COLO668 (cell line): ENCODE measurements at regions not wholly inside any gene's neighbourhood (a gene's known extent, or its start where the extent isn't known, plus 50 kb on each side); places are given as distances from the start of the nearest gene placed in this dataset.
"Not testable (repeated sequence)": the region's sequence is repeated elsewhere in the genome, so short reads cannot be mapped to it uniquely, and the experiment has no call there.

Experiments used
- DNase-seq: peaks from one replicate; lab custom pipeline; 2025; ENCODE audit not compliant: unreplicated experiment; lab: John Stamatoyannopoulos, UW

DNA sequence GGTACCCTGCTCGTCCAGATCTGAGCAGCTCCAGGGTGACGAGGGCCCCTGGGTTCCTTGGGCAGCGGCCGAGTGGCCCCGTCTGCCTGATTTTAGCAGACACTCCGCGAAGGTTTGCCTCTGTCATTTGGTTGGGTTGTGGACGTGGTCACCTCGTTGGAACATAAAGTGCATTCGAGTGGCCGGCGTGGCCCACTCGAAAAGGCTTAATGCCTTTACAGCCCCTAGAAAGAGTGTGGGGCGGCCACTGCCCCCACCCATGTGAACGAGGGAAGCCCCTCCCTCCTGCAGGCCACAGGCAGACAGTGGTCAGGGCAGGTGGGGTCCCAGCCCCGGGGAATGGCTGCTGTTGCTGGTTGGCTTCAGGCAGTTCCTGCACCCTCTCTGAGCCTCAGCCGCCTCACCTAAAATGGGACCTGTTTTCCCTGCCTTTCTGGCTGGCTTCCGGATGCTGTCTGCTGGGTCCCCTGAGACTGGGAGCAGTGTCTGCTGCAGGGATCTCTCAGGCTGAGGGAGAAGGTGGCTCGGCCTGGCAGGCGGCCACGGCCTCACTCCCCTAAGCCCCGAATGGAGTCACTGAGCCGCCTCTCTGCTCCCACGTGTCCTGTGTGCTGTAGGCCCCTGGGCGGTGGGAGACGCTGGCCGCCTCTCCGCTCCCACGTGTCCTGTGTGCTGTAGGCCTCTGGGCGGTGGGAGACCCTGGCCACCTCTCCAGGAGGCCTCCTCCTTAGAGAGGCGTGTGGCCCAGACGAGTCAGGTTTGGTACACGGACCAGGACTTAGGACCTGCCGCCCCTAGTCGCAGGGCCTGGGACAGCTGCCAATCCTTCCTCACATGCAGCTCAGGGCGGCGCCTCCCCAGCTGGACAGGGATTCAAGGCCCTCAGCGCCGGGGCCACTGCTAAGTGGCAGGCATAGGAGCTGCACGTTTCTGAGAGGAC is 233.0 kb downstream of the ERMARD start:
- no peak for DNase-seq

DNA sequence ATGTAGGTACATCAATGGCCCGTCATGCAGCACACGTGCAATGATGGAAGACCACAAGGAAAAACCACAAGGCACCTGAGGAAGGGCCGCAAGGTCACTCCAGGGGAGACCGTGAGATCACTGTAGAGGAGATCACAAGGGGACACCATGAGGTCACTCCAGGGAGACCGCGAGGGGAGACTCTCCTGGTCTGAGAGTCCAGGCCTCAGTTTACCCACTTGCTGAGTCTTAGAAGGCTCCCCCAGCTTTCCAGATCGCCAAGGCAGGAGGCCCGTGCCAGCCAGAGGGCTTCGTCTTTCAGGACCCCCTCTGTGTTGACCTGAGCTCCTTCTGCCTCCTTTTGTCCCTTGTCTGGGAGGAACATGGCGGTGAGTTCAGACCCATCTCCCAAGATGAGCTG is 232.2 kb downstream of the ERMARD start:
- DNase-seq, result no peak

DNA sequence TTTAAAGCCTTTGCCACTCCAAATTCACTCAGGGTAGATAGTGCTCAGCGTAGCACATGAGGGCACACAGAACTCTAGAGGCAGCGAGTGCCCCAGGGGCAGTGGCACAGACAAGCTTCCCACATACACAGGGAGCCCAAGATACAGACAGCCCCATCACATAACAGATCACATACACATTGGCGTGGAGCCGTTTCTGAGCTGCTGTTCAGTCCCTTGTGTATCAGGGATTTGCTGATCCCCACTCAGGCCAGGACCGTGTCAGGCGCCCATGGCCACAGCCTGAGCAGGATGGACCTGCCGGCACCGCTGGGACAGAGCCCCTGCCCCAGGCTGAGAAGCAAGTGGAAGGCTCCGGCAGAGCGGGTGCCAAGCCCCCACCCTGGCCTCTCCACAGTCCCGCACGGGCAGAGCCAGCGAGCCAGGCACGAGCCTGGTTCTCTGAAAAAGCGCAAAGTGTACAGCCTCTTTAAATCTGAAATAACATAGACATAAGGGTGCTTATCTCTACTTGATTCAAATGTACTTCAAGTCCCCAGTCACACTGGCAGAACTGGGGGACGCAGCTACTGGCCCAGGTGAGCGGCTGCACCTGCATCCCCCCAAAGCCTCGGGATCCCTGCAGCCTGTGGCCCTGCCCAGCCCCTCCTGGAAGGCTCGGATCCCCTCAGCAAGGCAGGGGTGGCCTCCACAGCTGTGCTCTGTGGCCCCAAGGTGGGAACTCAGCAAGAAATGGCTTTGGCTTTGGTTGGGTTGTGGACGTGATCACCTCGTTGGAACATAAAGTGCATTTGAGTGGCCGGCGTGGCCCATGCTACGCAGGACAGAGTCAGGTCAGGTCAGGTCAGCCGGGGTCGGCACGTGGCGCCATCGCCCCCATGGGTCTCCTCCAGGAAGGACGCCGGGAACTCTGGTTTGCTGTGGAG is 231.3 kb downstream of the ERMARD start:
- no peak for DNase-seq

DNA sequence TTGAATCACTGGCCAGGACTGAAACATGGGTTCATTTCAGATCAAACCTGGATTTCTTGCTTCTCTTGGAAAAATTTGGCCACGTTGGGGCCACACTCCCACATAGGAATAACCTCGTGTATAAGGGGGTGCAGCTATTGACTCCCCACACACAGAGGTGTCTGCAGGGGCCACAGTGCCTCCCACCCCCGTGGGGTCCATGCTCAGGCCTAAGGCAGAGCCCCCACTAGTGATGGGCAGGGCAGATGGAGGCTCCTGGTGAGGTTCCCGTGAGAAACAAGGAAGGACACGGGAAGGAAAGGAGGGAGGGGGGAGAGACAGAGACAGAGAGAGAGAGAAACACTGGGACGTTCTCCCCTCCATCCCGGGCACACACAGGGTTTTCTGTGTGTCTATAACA is 230.5 kb downstream of the ERMARD start:
- no peak for DNase-seq

- DNase-seq, result no peak
Observed at GRCh38 chr6:169981568-169981967, 230.1 kb downstream of the ERMARD start.

DNA sequence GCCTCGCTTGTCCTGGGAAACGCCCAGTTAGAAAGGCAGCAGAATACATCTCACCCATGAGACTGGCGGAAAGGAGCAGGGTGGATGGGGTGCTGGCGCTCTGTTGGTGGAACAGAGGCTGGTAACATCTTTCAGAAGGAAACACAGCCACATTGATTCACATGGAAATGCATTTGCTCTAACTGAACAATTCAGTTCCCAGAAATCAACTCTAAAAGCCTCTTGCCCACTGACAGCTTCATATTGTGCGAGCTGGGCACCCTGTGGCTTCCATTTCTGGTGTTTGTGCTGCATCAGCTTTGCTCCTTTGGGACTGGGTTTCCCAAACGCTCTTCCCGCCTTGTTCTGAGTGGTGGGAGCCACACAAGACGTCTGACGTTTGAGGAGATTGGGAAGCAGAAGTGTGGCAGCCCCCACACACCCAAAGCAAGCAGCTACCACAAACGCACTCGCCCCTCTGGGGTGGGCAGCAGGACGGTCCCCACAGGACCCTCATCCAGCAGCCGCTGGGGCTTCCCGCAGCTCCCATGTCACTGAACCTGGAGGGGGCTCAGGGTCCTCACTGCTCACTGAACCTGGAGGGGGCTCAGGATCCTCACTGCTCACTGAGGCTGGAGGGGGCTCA is 229.5 kb downstream of the ERMARD start:
- DNase-seq, result no peak

- DNase-seq, result no peak
Observed at GRCh38 chr6:169979873-169980432, 228.5 kb downstream of the ERMARD start.

DNA sequence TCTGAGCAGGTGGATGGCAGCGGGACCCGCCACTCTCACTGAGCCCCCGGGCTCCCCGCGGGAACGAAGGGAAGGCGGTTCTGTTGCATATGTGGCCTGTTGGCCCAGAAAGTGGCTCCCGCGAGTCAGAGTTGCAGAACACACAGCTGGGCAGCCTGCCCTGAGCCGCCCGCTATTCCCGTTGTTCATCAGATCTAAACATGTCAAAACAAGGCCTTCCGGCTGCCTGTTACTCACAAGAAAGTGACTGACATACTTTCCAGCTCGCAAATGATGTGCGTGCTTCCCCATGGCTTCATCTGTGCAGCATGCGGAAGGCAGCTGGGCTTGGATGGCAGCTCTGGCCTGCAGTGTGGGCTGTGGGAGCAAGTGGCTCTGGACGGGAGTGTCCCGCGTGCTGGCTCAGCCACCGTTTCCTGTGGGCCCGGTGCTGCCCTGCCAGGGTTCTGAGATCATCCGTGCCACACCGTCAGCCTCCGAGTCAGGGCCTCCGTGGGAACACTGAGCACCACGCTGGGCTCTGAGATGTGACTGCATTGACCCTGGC is 227.3 kb downstream of the ERMARD start:
- no peak for DNase-seq

DNA sequence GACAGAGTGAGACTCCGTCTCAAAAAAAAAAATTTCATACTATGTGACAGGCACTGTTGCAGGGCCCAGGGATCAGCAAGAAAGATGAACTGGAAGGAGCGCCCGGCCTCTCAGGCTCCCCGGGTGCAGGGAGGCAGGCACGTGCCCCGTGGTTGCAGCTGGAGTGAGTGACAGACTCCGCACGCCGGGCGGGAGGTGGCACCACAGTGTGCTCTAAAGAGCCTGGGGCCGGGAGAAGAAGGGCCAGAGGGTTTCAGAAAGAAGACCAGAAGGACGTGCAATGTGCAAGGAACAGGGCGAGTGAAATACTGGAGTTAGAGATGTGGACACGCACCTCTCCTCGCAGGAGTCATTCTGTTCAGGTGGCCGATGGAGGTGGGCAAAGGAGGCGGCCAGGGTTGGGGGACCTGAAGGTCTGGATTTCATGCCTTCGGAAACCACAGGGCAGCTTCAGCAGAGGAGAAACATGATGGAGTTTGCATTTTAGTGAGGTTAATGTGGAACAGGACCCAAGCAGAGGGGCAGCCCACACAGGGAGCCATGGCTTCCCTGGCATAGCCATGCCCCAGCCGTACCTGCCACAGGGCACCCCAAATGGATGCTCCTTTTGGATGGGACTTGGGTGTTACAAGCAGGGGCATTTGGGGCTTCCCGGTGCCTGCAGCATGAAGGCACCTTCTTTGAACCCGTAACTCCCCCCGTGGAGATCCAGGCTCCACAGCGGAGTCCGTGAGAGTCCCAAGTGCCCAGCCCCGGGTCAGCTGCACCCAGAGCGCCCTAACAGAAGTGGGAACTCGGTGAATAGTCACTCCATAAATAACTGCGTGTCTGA is 226.2 kb downstream of the ERMARD start:
- no peak for DNase-seq

- DNase-seq, result peak; percentile 12
Observed at GRCh38 chr6:169976301-169977081, 225.1 kb downstream of the ERMARD start.

- DNase-seq, result no peak
Observed at GRCh38 chr6:169975701-169976100, 224.3 kb downstream of the ERMARD start.

GRCh38 chr6:169975286-169975685 is 223.9 kb downstream of the ERMARD start:
- DNase-seq, result no peak

DNA sequence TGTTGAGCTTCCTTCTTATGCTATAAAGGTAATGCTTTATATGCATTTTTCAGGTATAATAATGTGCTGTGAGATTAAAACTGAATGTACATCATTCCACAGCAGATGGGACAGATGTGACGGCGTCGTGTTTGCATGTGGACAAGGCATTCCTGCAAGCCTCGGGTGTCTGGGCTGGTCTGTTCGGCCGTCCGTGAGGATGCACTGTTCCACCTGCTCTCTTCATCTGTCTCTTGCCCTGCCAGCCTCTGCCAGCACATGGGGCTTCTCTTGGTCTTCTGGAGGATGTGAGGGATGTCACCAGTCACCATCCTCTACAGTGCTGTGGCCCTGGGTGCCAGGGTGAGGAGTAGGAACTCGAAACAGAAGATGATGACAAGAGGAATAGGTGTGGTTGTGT is 223.2 kb downstream of the ERMARD start:
- DNase-seq, result no peak

- DNase-seq, result not testable (repeated sequence)
Observed at GRCh38 chr6:169973588-169974467, 222.4 kb downstream of the ERMARD start.

DNA sequence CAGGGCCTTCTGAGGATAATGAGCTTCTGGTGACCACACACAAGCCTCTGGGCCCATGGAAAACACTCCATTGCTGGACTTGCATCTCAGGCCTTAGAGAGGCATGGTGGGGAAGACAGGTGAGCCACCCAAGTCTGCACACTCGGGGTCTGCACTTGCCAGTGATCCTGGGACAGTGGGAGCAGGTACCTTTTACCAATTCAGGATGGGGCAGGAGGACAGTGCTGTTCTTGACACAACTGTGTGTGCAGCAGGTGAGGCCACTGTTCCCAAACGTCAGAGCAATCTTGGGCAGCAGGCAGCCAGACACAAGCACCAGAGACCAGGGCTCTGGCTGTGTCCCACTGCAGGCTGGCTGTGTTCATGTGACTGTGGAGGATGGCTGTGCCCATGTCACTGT is 221.3 kb downstream of the ERMARD start:
- no peak for DNase-seq

DNA sequence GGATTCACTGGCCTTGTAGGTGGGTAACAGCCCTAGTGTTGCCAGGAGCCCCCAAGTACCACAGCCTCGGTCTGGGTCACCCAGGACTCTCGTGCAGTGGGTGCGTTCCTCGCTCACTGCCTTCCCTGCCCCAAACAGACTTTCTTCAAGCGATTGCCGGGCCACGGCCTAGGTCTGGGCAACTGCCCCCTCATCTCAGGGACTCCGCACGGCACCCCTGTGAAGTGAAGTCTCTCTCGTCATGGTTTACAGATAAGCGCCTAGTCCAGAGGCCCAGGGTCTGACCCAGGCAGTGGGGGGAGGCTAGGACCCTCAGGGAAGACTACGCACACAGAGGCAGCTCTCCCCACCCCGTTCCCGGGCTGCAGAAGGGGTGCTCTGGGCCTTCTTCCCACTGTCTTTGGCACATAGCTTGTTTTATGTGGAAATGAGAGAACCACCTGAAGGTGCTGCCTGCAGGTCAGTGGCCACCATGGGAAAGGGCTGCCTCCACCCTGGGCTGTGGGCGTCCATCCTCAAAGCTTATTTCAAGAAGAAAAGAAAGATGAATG is 220.8 kb downstream of the ERMARD start:
- DNase-seq, result no peak

DNA sequence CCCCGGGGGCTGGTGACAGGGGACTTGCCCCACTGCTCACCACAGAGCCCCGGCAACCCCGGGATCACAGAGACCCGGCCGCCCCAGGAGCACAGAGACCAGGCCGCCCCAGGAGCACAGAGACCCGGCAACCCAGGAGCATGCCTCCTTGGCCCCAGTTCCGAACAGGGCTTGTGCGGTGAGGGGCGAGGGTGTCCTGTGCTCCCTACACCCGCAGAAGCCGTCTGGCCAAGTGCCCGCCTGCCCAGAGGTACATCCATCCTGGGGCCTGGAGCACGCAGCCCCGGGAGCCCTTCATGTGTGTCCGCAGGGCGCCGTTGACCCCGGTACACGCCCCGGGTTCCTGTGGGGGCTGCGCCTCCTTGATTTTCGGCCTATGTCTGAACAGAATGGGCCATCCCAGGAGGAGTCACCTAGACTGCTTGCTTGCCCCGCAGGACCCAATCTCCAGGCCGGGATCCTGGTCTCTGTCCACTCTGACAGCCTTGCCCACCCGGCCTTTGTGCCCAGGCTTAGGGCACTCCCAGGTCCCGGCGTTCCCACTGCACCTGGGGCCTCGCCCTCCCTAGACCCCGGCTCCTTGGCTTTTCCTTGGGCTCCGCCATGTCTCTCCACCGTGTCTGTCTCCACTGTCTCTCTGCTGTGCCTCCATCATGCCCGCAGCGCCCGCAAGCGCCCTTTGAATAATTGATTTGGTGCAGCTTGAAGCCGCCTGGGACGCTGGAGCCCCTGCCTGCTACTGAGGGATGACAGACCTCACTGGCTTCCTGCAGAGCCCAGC is 219.8 kb downstream of the ERMARD start:
- no peak for DNase-seq
